ENCODE measurements at regions not wholly inside any gene's neighbourhood (a gene's known extent, or its start where the extent isn't known, plus 50 kb on each side); places are given as distances from the start of the nearest gene placed in this dataset.

GRCh38 chr9:86684148-86684547 lies 263.2 kb downstream of the GAS1 start:
- Histone ChIP-seq H3K36me3 (ENCODE audit: control insufficient read depth, insufficient read depth, low read length) (no peaks in the 10 kb centered on the region), H3K14ac (replicated peaks; ENCODE audit: low read depth, low read length) (no peak overlapping the region), H3K9me3 (ENCODE audit: control insufficient read depth, insufficient read depth, low read length) (no peaks in the 10 kb centered on the region), H3K27ac (ENCODE audit: insufficient read depth, low read length) (no peak overlapping the region), H3K9ac (ENCODE audit: low read depth, low read length) (no peak overlapping the region), H3K4ac (ENCODE audit: low read depth, low read length) (no peak overlapping the region), H3K4me1 (ENCODE audit: control insufficient read depth, insufficient read depth, low read length) (no peaks in the 10 kb centered on the region), H2BK15ac (ENCODE audit: low read depth, low read length) (no peak overlapping the region), H4K5ac (ENCODE audit: low read depth, low read length) (no peak overlapping the region), H3K23ac (ENCODE audit: low read depth, low read length) (no peak overlapping the region), H3K27me3 (ENCODE audit: control insufficient read depth, insufficient read depth, low read length) (no peaks in the 10 kb centered on the region; the same call in 1 of the 2 replicates), H3K56ac (ENCODE audit: extremely low read depth, insufficient read depth, low read length) (no peak overlapping the region), H4K91ac (ENCODE audit: insufficient read depth, low read depth, low read length) (no peak overlapping the region), H2BK120ac (ENCODE audit: low read depth, low read length) (no peak overlapping the region), H2AFZ (replicated peaks; ENCODE audit: low read length, poor library complexity) (no peak overlapping the region), H3K9me1 (ENCODE audit: insufficient read depth, low read length) (no peaks in the 10 kb centered on the region), H2AK9ac (replicated peaks; ENCODE audit: low read depth, low read length, poor library complexity) (no peak overlapping the region), H3K79me1 (ENCODE audit: low read depth in 1 of 2, low read length in 2 of 2) (no peaks in the 10 kb centered on the region), H3K4me3 (ENCODE audit: insufficient read depth, low read depth, low read length) (no peak overlapping the region), H2BK5ac (ENCODE audit: low read depth, low read length, poor library complexity, severe bottlenecking) (no peak overlapping the region), H4K8ac (ENCODE audit: low read depth in 2 of 2, low read length in 2 of 2) (0 out of 4 replicates have a peak overlapping the region, but pooled peaks of 1 of the 2 experiments have one; percentile 5), H3K4me2 (ENCODE audit: low read depth, low read length) (no peak overlapping the region), H2AK5ac (ENCODE audit: low read depth, low read length) (no peak overlapping the region), H3K18ac (ENCODE audit: low read depth, low read length) (no peak overlapping the region), H2BK20ac (ENCODE audit: low read depth, low read length) (no peak overlapping the region), H4K20me1 (ENCODE audit: insufficient read depth, low read length) (no peaks in the 10 kb centered on the region)
- no TSS peak for BruUV-seq (replicated peaks)
- DNase-seq = peak; percentile 46
- no peak for TF ChIP-seq RAD21 (IDR thresholded peaks at IDR 0.05; ENCODE audit: low read length)
- dilution Hi-C loops (cut with HindIII; ENCODE audit: low sequenced_read_pairs, unreplicated experiment) (no loop called here), in situ Hi-C loops (cut with MboI; ENCODE audit: low sequenced_read_pairs) (no loop called here), intact Hi-C loops (cut with micrococcal nuclease) (no loop called here)
- CTCF ChIA-PET = no interaction called here
- no CpG with 5 or more reads among the region's 1 CpG for WGBS, 2 experiments (ENCODE audit: extremely low coverage in 2 of 2, insufficient read length in 1 of 2)
- ATAC-seq (ENCODE audit: low read depth) = no peak; the same call in 1 of the 2 replicates
- POLR2A ChIA-PET (ENCODE audit: unreplicated experiment) = no interaction called here
